HL-60 (cell line): ENCODE measurements at regions not wholly inside any gene's neighbourhood (a gene's known extent, or its start where the extent isn't known, plus 50 kb on each side); places are given as distances from the start of the nearest gene placed in this dataset.

Source experiments
- POLR2AphosphoS5 ChIP-seq: IDR thresholded peaks from 2 replicates; pipeline ENCODE4 v1.6.1; 2012; ENCODE audit warnings: low read depth
- SPI1 ChIP-seq: IDR thresholded peaks from 2 replicates; pipeline ENCODE4 v1.6.1; 2012; ENCODE audit warnings: low read depth, mild to moderate bottlenecking, borderline replicate concordance
- TF ChIP-seq, protein P1 (sequence below): IDR thresholded peaks from one replicate; pipeline ENCODE4 v1.5.1; 2011; ENCODE audit warnings: low read length, control low read depth, inconsistent platforms; ENCODE audit not compliant: insufficient read depth
- TF ChIP-seq, protein P2 (sequence below): IDR thresholded peaks from 2 replicates; pipeline ENCODE4 v1.6.1; 2012; ENCODE audit warnings: low read depth; ENCODE audit not compliant: insufficient replicate concordance

DNA sequence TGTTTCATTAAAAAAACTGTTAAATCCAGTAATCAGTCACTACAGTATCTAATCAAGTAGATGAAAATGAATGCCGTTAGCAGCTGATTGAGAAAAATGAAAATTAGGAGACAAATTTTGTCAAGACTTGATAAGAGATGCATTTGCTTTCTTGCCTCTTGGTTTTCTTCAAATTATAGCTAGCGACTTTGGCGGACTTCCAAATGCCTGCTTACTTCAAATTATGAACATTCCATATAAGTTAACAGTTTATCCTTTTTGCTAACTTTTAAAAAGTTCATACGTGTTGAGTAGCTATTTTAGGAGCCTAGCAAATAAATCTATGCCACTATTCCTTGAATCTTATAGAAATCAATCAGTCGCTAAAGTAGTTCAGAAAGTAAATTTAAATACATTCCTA is 58.8 kb downstream of the PPP4R3C start:
- no peak for TF ChIP-seq POLR2AphosphoS5
- TF ChIP-seq, protein P1, sequence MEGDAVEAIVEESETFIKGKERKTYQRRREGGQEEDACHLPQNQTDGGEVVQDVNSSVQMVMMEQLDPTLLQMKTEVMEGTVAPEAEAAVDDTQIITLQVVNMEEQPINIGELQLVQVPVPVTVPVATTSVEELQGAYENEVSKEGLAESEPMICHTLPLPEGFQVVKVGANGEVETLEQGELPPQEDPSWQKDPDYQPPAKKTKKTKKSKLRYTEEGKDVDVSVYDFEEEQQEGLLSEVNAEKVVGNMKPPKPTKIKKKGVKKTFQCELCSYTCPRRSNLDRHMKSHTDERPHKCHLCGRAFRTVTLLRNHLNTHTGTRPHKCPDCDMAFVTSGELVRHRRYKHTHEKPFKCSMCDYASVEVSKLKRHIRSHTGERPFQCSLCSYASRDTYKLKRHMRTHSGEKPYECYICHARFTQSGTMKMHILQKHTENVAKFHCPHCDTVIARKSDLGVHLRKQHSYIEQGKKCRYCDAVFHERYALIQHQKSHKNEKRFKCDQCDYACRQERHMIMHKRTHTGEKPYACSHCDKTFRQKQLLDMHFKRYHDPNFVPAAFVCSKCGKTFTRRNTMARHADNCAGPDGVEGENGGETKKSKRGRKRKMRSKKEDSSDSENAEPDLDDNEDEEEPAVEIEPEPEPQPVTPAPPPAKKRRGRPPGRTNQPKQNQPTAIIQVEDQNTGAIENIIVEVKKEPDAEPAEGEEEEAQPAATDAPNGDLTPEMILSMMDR: no peak
- TF ChIP-seq, protein P2, sequence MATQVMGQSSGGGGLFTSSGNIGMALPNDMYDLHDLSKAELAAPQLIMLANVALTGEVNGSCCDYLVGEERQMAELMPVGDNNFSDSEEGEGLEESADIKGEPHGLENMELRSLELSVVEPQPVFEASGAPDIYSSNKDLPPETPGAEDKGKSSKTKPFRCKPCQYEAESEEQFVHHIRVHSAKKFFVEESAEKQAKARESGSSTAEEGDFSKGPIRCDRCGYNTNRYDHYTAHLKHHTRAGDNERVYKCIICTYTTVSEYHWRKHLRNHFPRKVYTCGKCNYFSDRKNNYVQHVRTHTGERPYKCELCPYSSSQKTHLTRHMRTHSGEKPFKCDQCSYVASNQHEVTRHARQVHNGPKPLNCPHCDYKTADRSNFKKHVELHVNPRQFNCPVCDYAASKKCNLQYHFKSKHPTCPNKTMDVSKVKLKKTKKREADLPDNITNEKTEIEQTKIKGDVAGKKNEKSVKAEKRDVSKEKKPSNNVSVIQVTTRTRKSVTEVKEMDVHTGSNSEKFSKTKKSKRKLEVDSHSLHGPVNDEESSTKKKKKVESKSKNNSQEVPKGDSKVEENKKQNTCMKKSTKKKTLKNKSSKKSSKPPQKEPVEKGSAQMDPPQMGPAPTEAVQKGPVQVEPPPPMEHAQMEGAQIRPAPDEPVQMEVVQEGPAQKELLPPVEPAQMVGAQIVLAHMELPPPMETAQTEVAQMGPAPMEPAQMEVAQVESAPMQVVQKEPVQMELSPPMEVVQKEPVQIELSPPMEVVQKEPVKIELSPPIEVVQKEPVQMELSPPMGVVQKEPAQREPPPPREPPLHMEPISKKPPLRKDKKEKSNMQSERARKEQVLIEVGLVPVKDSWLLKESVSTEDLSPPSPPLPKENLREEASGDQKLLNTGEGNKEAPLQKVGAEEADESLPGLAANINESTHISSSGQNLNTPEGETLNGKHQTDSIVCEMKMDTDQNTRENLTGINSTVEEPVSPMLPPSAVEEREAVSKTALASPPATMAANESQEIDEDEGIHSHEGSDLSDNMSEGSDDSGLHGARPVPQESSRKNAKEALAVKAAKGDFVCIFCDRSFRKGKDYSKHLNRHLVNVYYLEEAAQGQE: no peak
- no peak for TF ChIP-seq SPI1
